Right atrium auricular region (tissue), 2 donors: ENCODE measurements at regions not wholly inside any gene's neighbourhood (a gene's known extent, or its start where the extent isn't known, plus 50 kb on each side); places are given as distances from the start of the nearest gene placed in this dataset.

Experiments
- DNase-seq: peaks from one replicate; pipeline ENCODE4 v3.0.0-alpha.2; 2019; ENCODE audit warnings: low spot score
- H3K27ac ChIP-seq, 2 donors: fragments of 200-600 bp; sonication (generic); 1 replicate in 1 of 2; 2 replicates in 1 of 2; pipeline ENCODE4 v1.5.1; 2016 to 2019
- H3K27me3 ChIP-seq, 2 donors: fragments of 200-600 bp; sonication (generic); one replicate each; pipeline versions ENCODE4 v1.5.1 to v1.6.0; 2017 to 2019
- H3K36me3 ChIP-seq: fragments of 200-600 bp; sonication (generic); one replicate; pipeline ENCODE4 v1.5.1; 2016
- H3K4me1 ChIP-seq, 2 donors: fragments of 200-600 bp; sonication (generic); one replicate each; pipeline versions ENCODE4 v1.5.1 to v1.6.0; 2017 to 2019
- H3K4me3 ChIP-seq, 2 donors: fragments of 200-600 bp; sonication (generic); 1 replicate in 1 of 2; 2 replicates in 1 of 2; pipeline ENCODE4 v1.5.1; 2017 to 2019; ENCODE audit warnings: mild to moderate bottlenecking in 1 of 2, moderate library complexity in 1 of 2
- H3K9me3 ChIP-seq, 2 donors: fragments of 200-600 bp; sonication (generic); one replicate each; pipeline ENCODE4 v1.5.1; 2019
- CTCF ChIP-seq, 2 donors: fragments of 200-600 bp; sonication (generic); IDR thresholded peaks; one replicate each; pipeline ENCODE4 v1.5.1; 2019; ENCODE audit warnings: antibody characterized with exemption in 2 of 2

- no peaks in the 10 kb centered on the region for H3K36me3 ChIP-seq
- no peak overlapping the region for H3K27ac ChIP-seq
- no peak overlapping the region for H3K4me3 ChIP-seq
- no peaks in the 10 kb centered on the region for H3K27me3 ChIP-seq
- no peaks in the 10 kb centered on the region for H3K4me1 ChIP-seq
- H3K9me3 ChIP-seq: peaks cover 0 to 23% of the 10 kb centered on the region in 2 donors
- DNase-seq: no peak
- TF ChIP-seq CTCF (IDR thresholded peaks at IDR 0.05): no peak
Observed at GRCh38 chr3:163877805-163878204, 1200.5 kb downstream of the SI start.

- no peak overlapping the region for H3K27ac ChIP-seq
- H3K36me3 ChIP-seq: no peaks in the 10 kb centered on the region
- no peak for DNase-seq
- no peaks in the 10 kb centered on the region for H3K4me1 ChIP-seq
- H3K4me3 ChIP-seq: no peak overlapping the region
- no peak for TF ChIP-seq CTCF (IDR thresholded peaks at IDR 0.05)
- no peaks in the 10 kb centered on the region for H3K27me3 ChIP-seq
- H3K9me3 ChIP-seq: peaks cover 0 to 6% of the 10 kb centered on the region in 2 donors
Observed at GRCh38 chr3:163863146-163863545, 1215.2 kb downstream of the SI start.

GRCh38 chr3:163852233-163852632 lies 1226.1 kb downstream of the SI start:
- no peak overlapping the region for H3K27ac ChIP-seq
- no peaks in the 10 kb centered on the region for H3K36me3 ChIP-seq
- TF ChIP-seq CTCF (IDR thresholded peaks at IDR 0.05): no peak
- DNase-seq: no peak
- no peaks in the 10 kb centered on the region for H3K27me3 ChIP-seq
- H3K4me3 ChIP-seq: no peak overlapping the region
- H3K9me3 ChIP-seq: no peaks in the 10 kb centered on the region
- H3K4me1 ChIP-seq: no peaks in the 10 kb centered on the region

GRCh38 chr3:163838769-163839168 lies 1239.5 kb downstream of the SI start:
- H3K36me3 ChIP-seq: no peaks in the 10 kb centered on the region
- no peaks in the 10 kb centered on the region for H3K4me1 ChIP-seq
- no peak for DNase-seq
- H3K9me3 ChIP-seq: no peaks in the 10 kb centered on the region
- no peaks in the 10 kb centered on the region for H3K27me3 ChIP-seq
- no peak overlapping the region for H3K27ac ChIP-seq
- TF ChIP-seq CTCF (IDR thresholded peaks at IDR 0.05): no peak
- H3K4me3 ChIP-seq: no peak overlapping the region

- Histone ChIP-seq H3K36me3 (no peaks in the 10 kb centered on the region), H3K4me1 (no peaks in the 10 kb centered on the region), H3K9me3 (no peaks in the 10 kb centered on the region), H3K4me3 (no peak overlapping the region), H3K27ac (no peak overlapping the region), H3K27me3 (no peaks in the 10 kb centered on the region)
- no peak for DNase-seq
- TF ChIP-seq CTCF (IDR thresholded peaks at IDR 0.05): no peak
Observed at GRCh38 chr3:163832547-163832946, 1245.7 kb downstream of the SI start.

- no peaks in the 10 kb centered on the region for H3K27me3 ChIP-seq
- TF ChIP-seq CTCF (IDR thresholded peaks at IDR 0.05): no peak
- H3K9me3 ChIP-seq: no peaks in the 10 kb centered on the region
- DNase-seq: no peak
- H3K4me3 ChIP-seq: no peak overlapping the region
- H3K4me1 ChIP-seq: no peaks in the 10 kb centered on the region
- no peaks in the 10 kb centered on the region for H3K36me3 ChIP-seq
- no peak overlapping the region for H3K27ac ChIP-seq
Observed at GRCh38 chr3:163821841-163822240, 1256.5 kb downstream of the SI start.
